T-helper 2 cell (primary cell): ENCODE measurements at regions not wholly inside any gene's neighbourhood (a gene's known extent, or its start where the extent isn't known, plus 50 kb on each side); places are given as distances from the start of the nearest gene placed in this dataset.

Experiments
- DNase-seq, 5 experiments: peaks; one replicate each; pipeline versions ENCODE4 v3.0.0 to v3.0.0-alpha.2; 2012 to 2022

GRCh38 chr7:94324380-94325121 lies 70.1 kb upstream of the COL1A2 start:
- no peak for DNase-seq

- no peak for DNase-seq
Measured at GRCh38 chr7:94325122-94325475, 69.6 kb upstream of the COL1A2 start.

GRCh38 chr7:94330269-94331020 lies 64.2 kb upstream of the COL1A2 start:
- DNase-seq: no peak

GRCh38 chr7:94332571-94332970 lies 62.1 kb upstream of the COL1A2 start:
- DNase-seq: no peak

GRCh38 chr7:94333810-94334209 lies 60.9 kb upstream of the COL1A2 start:
- DNase-seq: no peak

GRCh38 chr7:94335586-94335985 lies 59.1 kb upstream of the COL1A2 start:
- DNase-seq: no peak

- no peak for DNase-seq
Measured at GRCh38 chr7:94336009-94336408, 58.7 kb upstream of the COL1A2 start.

- no peak for DNase-seq
Measured at GRCh38 chr7:94338921-94339371, 55.7 kb upstream of the COL1A2 start.

- no peak for DNase-seq
Measured at GRCh38 chr7:94344826-94345225, 49.9 kb upstream of the COL1A2 start.
